Fibroblast of lung (primary cell): ENCODE measurements at regions not wholly inside any gene's neighbourhood (a gene's known extent, or its start where the extent isn't known, plus 50 kb on each side); places are given as distances from the start of the nearest gene placed in this dataset.

Source experiments
- DNase-seq, 2 donors: peaks; one replicate each; pipeline versions ENCODE4 v3.0.0 to v3.0.0-alpha.2; 2010; ENCODE audit warnings: low read depth in 2 of 2
- H2AFZ ChIP-seq: 2 replicates; pipeline ENCODE4 v1.5.1; 2012; ENCODE audit warnings: low read length, control low read depth, inconsistent platforms
- H3K27ac ChIP-seq: 2 replicates; pipeline ENCODE4 v1.5.1; 2011; ENCODE audit warnings: low read length, control low read depth; ENCODE audit not compliant: insufficient read depth
- H3K27me3 ChIP-seq: 2 replicates; pipeline ENCODE4 v1.5.1; 2011; ENCODE audit warnings: mild to moderate bottlenecking, low read length; ENCODE audit not compliant: control insufficient read depth, insufficient read depth
- H3K36me3 ChIP-seq: 2 replicates; pipeline ENCODE4 v1.5.1; 2011; ENCODE audit warnings: low read length; ENCODE audit not compliant: control insufficient read depth, insufficient read depth
- H3K4me1 ChIP-seq: 2 replicates; pipeline ENCODE4 v1.5.1; 2011; ENCODE audit warnings: low read length; ENCODE audit not compliant: control insufficient read depth, insufficient read depth; ENCODE audit errors: extremely low read depth
- H3K4me2 ChIP-seq: 2 replicates; pipeline ENCODE4 v1.5.1; 2011; ENCODE audit warnings: low read length, control low read depth; ENCODE audit not compliant: insufficient read depth; ENCODE audit errors: extremely low read depth
- H3K4me3 ChIP-seq, 4 experiments: fragments of 200-600 bp in 1 of 4; sonication (generic) in 1 of 4; replicated peaks in 1 of 4; 2 replicates each; pipeline ENCODE4 v1.5.1; 2011 to 2016; ENCODE audit warnings: low read length in 4 of 4, low read depth in 3 of 4, mild to moderate bottlenecking in 3 of 4, control low read depth in 2 of 4, inconsistent platforms in 1 of 4, mixed read lengths in 1 of 4; ENCODE audit not compliant: insufficient read depth in 1 of 4; ENCODE audit errors: control extremely low read depth in 1 of 4
- H3K79me2 ChIP-seq: 2 replicates; pipeline ENCODE4 v1.5.1; 2012; ENCODE audit warnings: mild to moderate bottlenecking, low read length, inconsistent platforms; ENCODE audit not compliant: control insufficient read depth, insufficient read depth
- H3K9ac ChIP-seq: 2 replicates; pipeline ENCODE4 v1.5.1; 2011; ENCODE audit warnings: mild to moderate bottlenecking, low read length, control low read depth; ENCODE audit not compliant: insufficient read depth
- H3K9me3 ChIP-seq: 2 replicates; pipeline ENCODE4 v1.5.1; 2012; ENCODE audit warnings: low read depth, low read length; ENCODE audit not compliant: control insufficient read depth, insufficient read depth
- H4K20me1 ChIP-seq: 2 replicates; pipeline ENCODE4 v1.5.1; 2011; ENCODE audit warnings: low read length; ENCODE audit not compliant: control insufficient read depth, insufficient read depth; ENCODE audit errors: extremely low read depth
- CTCF ChIP-seq, 2 donors: IDR thresholded peaks in 1 of 2; conservative IDR thresholded peaks in 1 of 2; 1 replicate in 1 of 2; 2 replicates in 1 of 2; pipeline ENCODE4 v1.5.1; 2011 to 2012; ENCODE audit warnings: low read length in 2 of 2, control low read depth in 1 of 2, inconsistent platforms in 1 of 2, low read depth in 1 of 2, mild to moderate bottlenecking in 1 of 2
- EZH2 ChIP-seq: IDR thresholded peaks from 2 replicates; pipeline ENCODE4 v1.5.1; 2012; ENCODE audit warnings: low read length, control low read depth, mild to moderate bottlenecking; ENCODE audit errors: missing control alignments

- Histone ChIP-seq H3K27ac (no peak overlapping the region), H3K4me3 (no peak overlapping the region), H3K79me2 (no peaks in the 10 kb centered on the region), H3K27me3 (no peaks in the 10 kb centered on the region), H3K4me2 (no peak overlapping the region), H4K20me1 (no peaks in the 10 kb centered on the region), H3K9ac (no peak overlapping the region), H2AFZ (no peak overlapping the region), H3K36me3 (no peaks in the 10 kb centered on the region), H3K4me1 (peaks cover 2% of the 10 kb centered on the region), H3K9me3 (no peaks in the 10 kb centered on the region)
- TF ChIP-seq EZH2 (no peak), CTCF (conservative IDR thresholded peaks at IDR 0.05 in 1 of 2, IDR thresholded peaks at IDR 0.05 in 1 of 2; ENCODE audit: low read depth in 1 of 2, low read length in 2 of 2) (no peak)
- DNase-seq, result no peak
Observed at GRCh38 chr10:62562795-62563194, 188.6 kb downstream of the ZNF365 start.

- no peaks in the 10 kb centered on the region for H3K79me2 ChIP-seq
- DNase-seq, result no peak
Observed at GRCh38 chr10:62573929-62574328, 199.8 kb downstream of the ZNF365 start.

GRCh38 chr10:62577076-62577475, 202.9 kb downstream of the ZNF365 start:
- H3K4me3 ChIP-seq, result no peak overlapping the region
- peaks cover 5% of the 10 kb centered on the region for H3K4me1 ChIP-seq
- H3K9me3 ChIP-seq, result no peaks in the 10 kb centered on the region
- H3K79me2 ChIP-seq, result no peaks in the 10 kb centered on the region
- no peak overlapping the region for H3K4me2 ChIP-seq
- no peak overlapping the region for H3K9ac ChIP-seq
- no peaks in the 10 kb centered on the region for H4K20me1 ChIP-seq
- H3K27ac ChIP-seq, result no peak overlapping the region
- TF ChIP-seq EZH2 (no peak), CTCF (conservative IDR thresholded peaks at IDR 0.05 in 1 of 2, IDR thresholded peaks at IDR 0.05 in 1 of 2; ENCODE audit: low read depth in 1 of 2, low read length in 2 of 2) (no peak)
- no peak for DNase-seq
- no peaks in the 10 kb centered on the region for H3K27me3 ChIP-seq
- no peaks in the 10 kb centered on the region for H3K36me3 ChIP-seq
- H2AFZ ChIP-seq, result no peak overlapping the region

More at GRCh38 chr10:62573929-62574328, 199.8 kb downstream of the ZNF365 start:
- no peaks in the 10 kb centered on the region for H3K4me1 ChIP-seq
- H3K4me2 ChIP-seq, result no peak overlapping the region
- H3K4me3 ChIP-seq, result no peak overlapping the region
- no peak overlapping the region for H2AFZ ChIP-seq
- TF ChIP-seq CTCF (conservative IDR thresholded peaks at IDR 0.05 in 1 of 2, IDR thresholded peaks at IDR 0.05 in 1 of 2; ENCODE audit: low read depth in 1 of 2, low read length in 2 of 2) (no peak), EZH2 (no peak)
- H3K9me3 ChIP-seq, result no peaks in the 10 kb centered on the region
- H3K27ac ChIP-seq, result no peak overlapping the region
- no peaks in the 10 kb centered on the region for H3K27me3 ChIP-seq
- no peak overlapping the region for H3K9ac ChIP-seq
- no peaks in the 10 kb centered on the region for H4K20me1 ChIP-seq
- no peaks in the 10 kb centered on the region for H3K36me3 ChIP-seq
